ENCODE measurements at regions not wholly inside any gene's neighbourhood (a gene's known extent, or its start where the extent isn't known, plus 50 kb on each side); places are given as distances from the start of the nearest gene placed in this dataset.
"Not testable (repeated sequence)": the region's sequence is repeated elsewhere in the genome, so short reads cannot be mapped to it uniquely, and the experiment has no call there.

DNA sequence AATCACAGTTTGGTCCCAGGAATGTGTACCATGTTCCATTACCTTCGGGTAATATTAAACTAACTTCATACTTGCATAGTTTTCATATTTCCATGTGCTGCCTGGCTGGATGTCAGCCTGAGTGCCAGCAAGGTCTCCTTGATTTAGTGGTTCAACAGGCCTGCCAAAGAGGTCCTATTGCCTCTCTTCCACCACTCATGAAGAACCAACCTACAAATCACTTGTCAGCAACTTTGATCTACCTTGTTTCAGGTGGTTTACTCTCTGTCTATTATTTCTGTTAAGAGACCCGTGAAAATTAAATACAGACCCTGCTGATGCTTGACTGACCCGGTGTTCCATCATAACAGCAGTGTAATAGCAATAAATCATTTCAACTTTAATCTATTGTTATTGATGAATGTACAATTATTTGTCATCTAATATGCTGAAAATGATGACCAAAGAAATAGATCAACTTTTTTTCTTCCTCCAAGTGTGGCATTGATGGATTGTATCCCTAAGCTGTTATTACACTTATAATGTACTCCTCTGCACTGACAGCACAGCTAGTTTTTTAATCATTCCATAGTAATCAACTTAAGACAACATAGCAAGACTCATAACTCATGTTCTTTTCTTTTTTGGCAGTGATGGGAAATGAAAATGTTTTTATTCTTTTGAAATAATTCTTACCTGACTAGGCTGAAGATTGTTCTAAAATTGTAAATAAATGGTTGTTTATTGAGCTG is 1220.2 kb upstream of the ACVR2A start:
- DNase-seq: no peak

GRCh38 chr2:146623771-146624170 is 1221.1 kb upstream of the ACVR2A start:
- DNase-seq: no peak

GRCh38 chr2:146621656-146622055 is 1223.2 kb upstream of the ACVR2A start:
- no peak for DNase-seq

DNA sequence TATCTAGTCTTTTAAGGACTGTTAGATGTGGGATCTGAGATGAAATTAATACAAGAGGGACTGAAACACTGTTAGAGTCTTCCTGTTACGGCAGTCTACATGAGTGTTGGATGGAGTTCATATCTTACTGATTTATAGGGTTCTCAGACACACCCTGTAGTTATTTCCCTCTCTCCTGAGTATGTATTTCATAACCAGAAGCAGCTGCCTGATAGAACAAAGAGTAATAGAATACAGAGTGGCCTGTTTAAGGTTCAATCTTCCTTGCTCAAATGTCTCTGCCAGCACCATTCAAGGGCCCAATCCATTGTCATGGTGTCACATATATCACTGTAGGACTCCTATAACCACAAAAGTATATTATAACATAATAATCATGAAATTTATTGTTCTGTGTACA is 1229.1 kb upstream of the ACVR2A start:
- DNase-seq: no peak

GRCh38 chr2:146608490-146608889 is 1236.3 kb upstream of the ACVR2A start:
- DNase-seq: no peak

DNA sequence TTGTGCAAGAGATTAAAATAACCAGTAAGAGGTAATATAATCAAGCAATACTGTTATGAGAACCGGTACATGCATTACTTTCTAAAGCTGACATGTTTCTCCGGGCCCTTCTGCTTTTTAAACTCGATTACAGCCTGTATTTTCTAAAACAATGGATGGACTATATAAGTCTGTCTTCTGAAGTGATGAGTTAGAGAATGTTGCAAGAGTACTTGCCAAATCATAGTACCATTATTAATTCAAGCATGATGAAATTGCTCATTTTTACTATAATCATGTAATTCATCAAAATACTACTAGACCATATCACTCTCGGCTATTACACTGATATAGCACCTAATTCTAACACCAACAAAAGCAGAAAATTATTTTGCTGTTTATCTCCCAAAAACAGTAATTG is 1240.3 kb upstream of the ACVR2A start:
- DNase-seq: no peak

- DNase-seq: no peak
Observed at GRCh38 chr2:146602856-146603255, 1242.0 kb upstream of the ACVR2A start.

- DNase-seq: no peak
Observed at GRCh38 chr2:146602383-146602782, 1242.4 kb upstream of the ACVR2A start.

GRCh38 chr2:146598791-146599190 is 1246.0 kb upstream of the ACVR2A start:
- DNase-seq: no peak

DNA sequence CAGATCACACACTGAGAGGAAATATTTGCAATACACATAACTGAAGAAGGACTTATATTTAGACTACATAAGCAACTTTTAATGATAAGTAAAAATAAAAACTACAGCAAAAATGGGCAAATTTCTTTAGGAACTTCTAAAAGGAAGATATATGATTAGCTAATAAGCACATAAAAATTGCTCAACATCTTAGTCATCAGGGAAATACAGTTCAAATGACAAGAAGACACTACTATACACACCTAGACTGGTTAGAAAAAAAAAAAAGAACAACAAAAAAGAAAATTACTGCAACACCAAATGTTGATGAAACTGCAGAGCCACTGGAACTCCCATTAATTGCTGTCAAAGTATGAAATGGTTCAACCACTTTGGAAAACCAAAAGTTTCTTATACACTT is 1247.5 kb upstream of the ACVR2A start:
- DNase-seq: no peak

DNA sequence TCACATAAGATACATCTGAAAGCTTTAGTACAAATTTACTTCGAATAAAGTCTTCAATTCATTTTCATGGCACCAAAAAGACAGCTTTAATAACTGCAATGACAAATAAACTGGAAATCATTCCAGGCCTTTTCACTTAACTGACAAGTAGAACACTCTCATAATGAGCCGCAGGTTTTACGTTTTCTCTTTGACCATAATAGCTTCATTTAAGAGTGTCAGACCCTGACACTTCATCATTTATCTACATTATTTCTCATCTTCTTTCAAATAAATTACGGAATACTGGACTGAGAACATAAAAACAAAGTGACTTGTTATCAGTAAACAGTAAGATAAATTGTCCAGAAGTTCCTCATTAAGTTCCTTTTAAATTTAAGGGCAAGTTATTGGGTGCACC is 1252.9 kb upstream of the ACVR2A start:
- no peak for DNase-seq

- DNase-seq: no peak
Observed at GRCh38 chr2:146587291-146587713, 1257.5 kb upstream of the ACVR2A start.

DNA sequence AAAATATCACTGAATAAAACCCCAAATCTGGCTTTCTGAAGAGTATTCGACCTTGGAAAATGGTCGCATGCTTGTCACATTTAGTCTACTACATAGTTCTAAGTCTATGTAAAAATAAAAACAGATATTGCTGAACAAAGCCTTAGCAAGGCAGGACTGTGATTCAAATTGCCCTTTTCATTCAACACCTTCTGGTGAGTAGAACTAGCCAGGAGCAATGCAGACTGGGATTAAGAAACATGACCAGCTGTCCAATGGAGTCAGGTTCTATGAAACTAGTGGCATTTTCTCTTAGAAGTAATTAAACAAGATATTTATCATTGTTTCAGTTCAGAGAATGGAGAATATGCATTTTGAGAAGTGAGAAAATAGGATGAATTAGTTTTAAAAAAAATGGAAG is 1260.5 kb upstream of the ACVR2A start:
- DNase-seq: no peak

GRCh38 chr2:146579147-146579930 is 1265.5 kb upstream of the ACVR2A start:
- DNase-seq: no peak

GRCh38 chr2:146576339-146577111 is 1268.3 kb upstream of the ACVR2A start:
- DNase-seq: no peak

DNA sequence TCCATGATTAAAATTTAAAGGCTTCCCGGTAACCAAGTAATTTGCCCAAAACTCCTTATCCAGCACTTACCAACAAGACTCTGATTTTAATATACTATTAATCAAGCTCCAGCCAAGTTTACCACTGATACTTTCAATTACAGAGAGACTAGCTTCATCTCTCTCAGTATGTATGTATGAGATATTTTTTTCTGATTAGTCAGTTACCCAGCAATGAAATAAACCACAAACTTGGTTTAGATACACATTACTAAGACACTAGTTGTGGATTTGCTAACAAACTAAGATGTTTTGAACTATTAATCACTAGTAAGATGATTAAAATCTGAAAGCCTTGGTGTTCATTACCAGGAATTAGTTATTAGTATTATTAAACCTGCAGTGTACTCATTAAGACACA is 1272.2 kb upstream of the ACVR2A start:
- no peak for DNase-seq

DNA sequence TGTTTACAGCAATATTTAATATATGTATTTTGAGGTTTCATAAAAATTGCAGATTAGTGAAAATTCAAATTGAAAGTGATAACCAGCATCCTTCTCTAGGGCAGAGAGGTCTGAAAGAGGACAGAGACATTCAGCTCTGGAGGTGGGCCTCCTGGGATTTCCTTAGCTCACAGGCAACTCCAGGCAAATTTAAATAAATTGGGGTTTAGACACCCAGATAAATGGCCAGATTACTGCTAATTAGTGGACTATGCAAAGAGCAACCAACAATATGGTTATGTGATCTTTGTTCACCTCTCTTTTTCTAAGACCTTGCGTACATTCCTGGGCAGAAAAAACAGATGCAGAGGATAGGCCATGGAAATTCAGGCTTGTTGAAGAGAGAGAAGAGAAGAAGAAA is 1282.8 kb upstream of the ACVR2A start:
- DNase-seq: no peak

GRCh38 chr2:146547236-146547635 is 1297.6 kb upstream of the ACVR2A start:
- no peak for DNase-seq

DNA sequence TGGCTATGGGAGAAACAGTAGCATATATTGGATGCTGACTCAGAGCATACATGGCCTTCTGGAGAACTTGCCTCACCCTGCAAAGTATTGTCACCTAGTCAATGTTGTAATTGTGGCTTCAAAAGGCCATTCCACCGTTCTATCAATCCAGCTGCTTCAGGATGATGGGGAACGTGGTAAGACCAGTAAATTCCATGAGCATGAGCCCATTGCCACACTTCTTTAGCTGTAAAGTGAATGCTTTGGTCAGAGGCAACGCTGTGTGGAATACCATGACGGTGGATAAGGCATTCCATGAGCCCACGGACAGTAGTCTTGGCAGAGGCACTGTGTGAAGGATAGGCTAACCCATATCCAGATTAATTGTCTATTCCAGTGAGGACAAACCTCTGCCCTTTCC is 1300.1 kb upstream of the ACVR2A start:
- DNase-seq: no peak

DNA sequence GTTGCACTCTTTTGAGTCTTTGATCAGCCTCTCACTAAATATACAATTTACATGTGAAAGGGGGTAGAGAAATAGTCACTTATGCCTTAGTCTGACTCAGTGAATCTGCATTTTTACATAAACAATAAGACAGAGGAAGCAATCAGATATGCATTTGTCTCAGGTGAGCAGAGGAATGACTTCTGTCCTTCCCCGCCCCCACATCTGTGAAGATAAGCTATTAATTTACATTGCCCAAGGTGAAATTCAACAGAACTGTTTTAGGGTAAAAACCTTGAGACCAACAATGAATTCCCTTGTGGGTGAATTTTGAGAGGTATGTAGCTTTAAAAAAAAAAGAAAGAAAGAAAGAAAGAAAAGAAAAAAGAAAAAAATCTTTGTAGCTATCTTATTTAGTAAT is 1302.9 kb upstream of the ACVR2A start:
- no peak for DNase-seq

- no peak for DNase-seq
Observed at GRCh38 chr2:146540271-146540932, 1304.4 kb upstream of the ACVR2A start.

- not testable (repeated sequence) for DNase-seq
Observed at GRCh38 chr2:146539739-146540138, 1305.1 kb upstream of the ACVR2A start.

DNA sequence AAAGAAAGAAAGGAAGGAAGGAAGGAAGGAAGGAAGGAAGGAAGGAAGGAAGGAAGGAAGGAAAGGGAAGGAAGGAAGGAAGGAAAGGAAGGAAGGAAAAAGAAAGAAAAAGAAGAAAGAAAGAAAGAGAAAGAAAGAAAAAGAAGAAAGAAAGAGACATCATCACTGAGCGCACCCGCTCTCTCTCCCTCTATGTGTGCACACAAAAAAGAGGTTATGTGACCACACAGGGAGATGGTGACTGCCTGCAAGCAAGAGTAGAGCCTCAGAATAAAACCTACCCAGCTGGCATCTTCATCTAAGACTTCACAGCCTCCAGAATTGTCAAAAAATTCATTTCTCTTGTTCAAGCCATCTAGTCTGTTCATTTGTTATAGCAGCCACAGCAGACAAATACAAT is 1307.4 kb upstream of the ACVR2A start:
- no peak for DNase-seq
